COR-L47 (cell line): ENCODE measurements at regions not wholly inside any gene's neighbourhood (a gene's known extent, or its start where the extent isn't known, plus 50 kb on each side); places are given as distances from the start of the nearest gene placed in this dataset.
"Not testable (repeated sequence)": the region's sequence is repeated elsewhere in the genome, so short reads cannot be mapped to it uniquely, and the experiment has no call there.

ENCODE experiments used
- DNase-seq: peaks from one replicate; lab custom pipeline; 2025; lab: John Stamatoyannopoulos, UW

DNA sequence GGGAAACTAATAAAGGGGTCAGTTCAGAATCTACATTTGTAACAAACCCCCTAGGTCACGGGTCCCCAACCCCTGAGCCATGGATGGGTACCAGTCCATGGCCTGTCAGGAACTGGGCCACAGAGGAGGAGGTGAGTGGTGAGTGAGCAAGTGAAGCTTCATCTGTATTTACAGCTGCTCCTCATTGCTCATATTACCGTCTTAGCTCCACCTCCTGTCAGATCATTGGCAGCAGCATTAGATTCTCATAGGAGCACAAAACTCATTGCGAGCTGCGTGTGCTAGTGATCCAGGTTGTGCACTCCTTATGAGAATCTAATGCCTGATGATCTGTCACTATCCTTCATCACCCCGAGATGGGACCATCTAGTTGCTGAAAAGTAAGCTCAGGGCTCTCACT lies 88.4 kb upstream of the MPP7 start:
- DNase-seq = no peak

GRCh38 chr10:28393956-28394568 lies 91.2 kb upstream of the MPP7 start:
- DNase-seq = peak; percentile 11

GRCh38 chr10:28396331-28396730 lies 93.5 kb upstream of the MPP7 start:
- no peak for DNase-seq

- no peak for DNase-seq
Measured at GRCh38 chr10:28397229-28397628, 94.4 kb upstream of the MPP7 start.

DNA sequence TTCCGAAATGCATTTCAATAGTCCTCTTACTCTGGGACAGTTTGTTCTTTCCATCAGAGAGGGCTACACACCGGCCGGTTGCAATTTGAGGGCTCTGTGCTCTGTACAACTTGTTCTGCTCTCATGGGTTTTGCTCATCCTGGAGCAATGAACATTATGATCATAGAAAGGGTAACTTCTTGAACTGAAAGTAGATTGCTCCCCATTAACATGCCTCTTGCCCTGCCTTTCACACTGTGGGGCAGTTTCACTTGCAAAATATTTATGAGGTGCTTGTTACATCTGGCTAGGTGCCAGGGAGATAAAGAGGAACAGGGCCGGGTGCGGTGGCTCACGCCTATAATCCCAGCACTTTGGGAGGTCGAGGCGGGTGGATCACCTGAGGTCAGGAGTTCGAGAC lies 97.3 kb upstream of the MPP7 start:
- DNase-seq = no peak

DNA sequence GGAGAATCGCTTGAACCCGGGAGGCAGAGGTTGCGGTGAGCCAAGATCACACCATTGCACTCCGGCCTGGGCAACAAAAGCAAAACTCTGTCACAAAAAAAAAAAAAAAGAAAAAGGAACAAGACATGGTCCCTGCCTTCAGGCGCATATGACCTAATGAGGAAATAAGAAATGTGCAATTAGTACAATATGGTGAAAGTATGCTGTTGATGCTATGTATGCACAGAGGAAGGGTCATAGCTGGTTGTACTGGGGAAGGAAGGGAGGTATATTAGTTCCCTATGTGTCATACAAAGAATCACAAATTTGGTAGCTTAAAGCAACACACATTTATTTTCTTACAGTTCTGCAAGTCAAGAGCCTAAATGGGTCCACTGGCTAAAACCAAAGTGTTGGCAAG lies 97.8 kb upstream of the MPP7 start:
- DNase-seq = no peak

DNA sequence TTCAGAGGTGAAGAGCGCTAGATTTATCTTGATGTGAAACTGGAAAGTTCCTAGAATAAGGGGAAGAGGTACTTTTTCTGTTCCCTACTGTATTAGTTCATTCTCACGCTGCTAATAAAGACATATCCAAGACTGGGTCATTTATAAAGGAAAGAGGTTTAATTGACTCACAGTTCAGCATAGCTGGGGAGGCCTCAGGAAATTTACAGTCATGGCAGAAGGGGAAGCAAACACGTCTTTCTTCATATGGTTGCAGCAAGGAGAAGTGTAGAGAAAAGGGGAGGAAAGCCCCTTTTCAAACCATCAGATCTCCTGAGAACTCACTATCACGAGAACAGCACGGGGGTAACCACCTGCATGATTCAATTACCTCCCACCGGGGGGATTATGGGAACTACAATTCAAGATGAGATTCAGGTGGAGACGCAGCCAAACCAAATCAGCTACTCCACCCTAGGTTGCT lies 99.8 kb upstream of the MPP7 start:
- not testable (repeated sequence) for DNase-seq

DNA sequence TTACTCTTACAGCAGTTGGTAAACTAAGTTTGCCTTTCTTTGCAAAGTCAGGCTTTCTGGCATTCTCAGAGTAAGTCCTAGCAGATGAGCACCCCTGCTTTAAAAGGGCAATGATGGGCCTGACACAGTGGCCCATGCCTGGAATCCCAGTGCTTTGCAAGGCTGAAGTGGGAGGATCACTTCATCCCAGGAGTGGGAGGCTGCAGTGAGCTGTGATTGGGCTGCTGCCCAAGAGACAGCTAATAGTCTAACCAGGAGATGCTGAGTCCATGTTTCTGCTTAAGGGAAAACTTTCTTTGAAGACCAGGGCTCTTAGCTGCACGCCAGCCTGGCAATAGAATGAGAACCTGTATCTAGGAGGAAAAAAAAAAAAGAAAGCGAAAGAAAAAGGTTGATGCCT lies 100.2 kb upstream of the MPP7 start:
- DNase-seq = no peak

GRCh38 chr10:28408237-28408777 lies 105.4 kb upstream of the MPP7 start:
- DNase-seq = no peak

GRCh38 chr10:28410420-28411135 lies 107.7 kb upstream of the MPP7 start:
- no peak for DNase-seq

GRCh38 chr10:28411136-28411460 lies 108.2 kb upstream of the MPP7 start:
- no peak for DNase-seq

DNA sequence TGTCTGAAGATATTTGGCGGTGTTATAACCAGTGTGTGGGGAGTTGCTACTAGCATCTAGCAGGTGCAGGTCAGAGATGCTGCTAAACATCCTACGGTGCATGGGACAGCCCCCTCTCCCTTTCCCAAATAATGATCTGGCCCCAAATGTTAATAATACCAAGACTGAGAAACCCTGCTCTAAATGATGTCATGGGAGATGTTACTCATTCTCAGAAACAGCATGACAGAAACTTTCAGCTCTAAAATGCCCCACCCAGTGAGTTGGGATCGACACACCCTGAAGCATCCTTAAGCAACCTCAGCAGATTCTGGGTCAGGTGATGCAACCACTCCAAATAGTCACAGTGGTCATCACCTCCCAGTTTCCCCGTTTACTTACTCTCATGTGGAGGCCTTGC lies 108.8 kb upstream of the MPP7 start:
- no peak for DNase-seq

DNA sequence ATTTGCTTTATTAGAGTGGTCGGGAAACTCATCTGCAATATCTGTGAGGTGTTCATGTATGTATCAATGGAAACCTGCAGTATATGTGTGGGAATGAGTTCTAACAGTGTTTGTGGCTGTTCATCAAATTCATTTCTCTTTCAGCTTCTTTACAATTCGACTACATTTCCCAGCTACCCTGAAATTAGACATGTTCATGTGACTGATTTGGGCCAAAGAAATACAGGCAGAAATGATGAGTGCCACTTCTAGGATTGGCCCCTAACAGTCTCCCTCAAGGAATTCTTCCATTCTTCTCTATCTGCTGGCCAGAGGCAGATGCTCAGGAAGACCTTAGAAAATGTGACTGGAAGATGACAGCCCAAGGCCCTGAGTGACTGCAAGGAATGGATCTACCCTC lies 114.8 kb upstream of the WAC start:
- no peak for DNase-seq

GRCh38 chr10:28425422-28425821 lies 107.5 kb upstream of the WAC start:
- DNase-seq = no peak

- DNase-seq = no peak
Measured at GRCh38 chr10:28426392-28427159, 106.3 kb upstream of the WAC start.

DNA sequence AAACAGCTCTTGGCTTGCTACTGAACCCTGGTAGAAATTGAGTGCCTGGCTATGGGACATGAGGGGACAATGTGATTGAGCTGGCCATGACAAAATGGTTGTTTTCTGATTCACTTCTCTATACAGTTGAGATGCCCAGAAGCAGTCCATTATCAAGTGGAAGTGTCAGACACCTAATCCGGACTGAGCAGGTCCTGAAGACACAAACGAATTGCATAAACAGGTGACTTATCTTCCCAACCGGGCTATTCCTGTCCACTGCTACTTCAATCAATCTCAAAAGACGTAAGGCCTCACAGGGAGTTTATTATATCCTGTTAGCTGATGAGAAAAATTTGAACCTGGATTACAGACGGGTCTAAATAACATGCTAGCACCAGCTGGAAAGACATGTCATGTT lies 105.5 kb upstream of the WAC start:
- DNase-seq = no peak

DNA sequence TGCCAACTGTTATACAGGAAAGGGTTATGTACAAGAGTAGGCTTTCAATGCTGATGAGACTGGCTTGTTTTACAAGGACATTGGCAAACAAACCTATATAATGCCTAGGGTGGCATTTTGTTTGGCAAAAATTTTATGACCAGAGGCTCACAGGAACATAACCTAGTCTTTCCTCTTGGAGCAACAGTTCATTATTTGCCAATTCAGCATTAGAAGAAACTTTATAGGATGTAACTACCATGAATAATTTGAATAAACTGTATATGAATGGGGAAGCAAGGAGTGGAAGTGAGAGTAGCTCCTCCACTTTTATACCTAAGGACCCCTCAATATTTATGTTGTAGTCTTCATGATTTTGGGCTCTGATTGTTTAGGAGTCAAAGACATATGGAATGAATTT lies 103.9 kb upstream of the WAC start:
- no peak for DNase-seq

GRCh38 chr10:28429573-28430216 lies 103.2 kb upstream of the WAC start:
- DNase-seq = no peak

DNA sequence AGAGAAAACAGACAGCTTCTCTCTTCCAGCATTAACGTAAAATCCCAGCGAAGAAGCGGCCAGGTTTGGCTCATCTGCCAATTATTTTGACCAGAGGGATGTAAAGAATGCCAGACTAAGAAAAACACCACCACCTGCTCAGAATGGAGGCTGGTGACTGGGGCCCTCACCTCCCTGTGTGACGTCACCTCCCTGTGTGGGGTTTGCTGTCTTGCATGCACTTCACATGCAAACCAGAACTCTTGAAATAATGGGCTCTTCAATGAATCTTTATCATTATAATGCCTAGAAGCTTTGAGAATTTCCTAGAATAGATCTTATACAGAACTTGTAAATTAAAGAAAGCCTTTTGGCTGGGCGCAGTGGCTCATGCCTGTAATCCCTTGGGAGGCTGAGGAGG lies 101.8 kb upstream of the WAC start:
- DNase-seq = no peak

- DNase-seq = peak; percentile 15
Measured at GRCh38 chr10:28432210-28432676, 100.7 kb upstream of the WAC start.

DNA sequence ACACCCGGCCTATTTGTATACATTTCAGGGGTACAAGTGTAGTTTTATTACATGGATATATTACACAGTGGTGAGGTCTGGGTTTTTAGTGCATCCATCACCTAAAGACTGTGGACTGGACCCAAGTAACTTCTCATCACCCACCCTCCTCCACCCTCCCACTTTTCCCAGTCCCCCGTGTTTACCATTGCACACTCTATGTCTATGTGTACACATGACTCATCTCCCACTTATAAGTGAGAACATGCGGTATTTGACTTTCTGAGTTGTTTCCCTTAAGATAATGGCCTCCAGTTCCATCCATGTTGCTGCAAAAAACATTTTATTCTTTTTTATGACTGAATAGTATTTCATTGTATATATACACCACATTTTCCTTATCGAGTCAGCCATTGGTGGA lies 98.9 kb upstream of the WAC start:
- DNase-seq = no peak

GRCh38 chr10:28442403-28442802 lies 90.5 kb upstream of the WAC start:
- DNase-seq = no peak
